Aorta (tissue), 5 donors: ENCODE measurements at regions not wholly inside any gene's neighbourhood (a gene's known extent, or its start where the extent isn't known, plus 50 kb on each side); places are given as distances from the start of the nearest gene placed in this dataset.

Experiments used
- ATAC-seq: fragments of 200-7000 bp; cut with Tn5 transposase; one replicate; pipeline ENCODE4 v1.9.1; 2022; ENCODE audit warnings: moderate library complexity; ENCODE audit not compliant: low FRiP score
- DNase-seq, 2 donors: peaks; one replicate each; pipeline ENCODE4 v3.0.0-alpha.2; 2020
- H3K27ac ChIP-seq, 2 donors: one replicate each; pipeline ENCODE4 v1.5.1; 2013; ENCODE audit warnings: low read length in 2 of 2, mild to moderate bottlenecking in 2 of 2, moderate library complexity in 2 of 2, control low read depth in 1 of 2, inconsistent platforms in 1 of 2, low read depth in 1 of 2
- H3K27me3 ChIP-seq, 2 donors: one replicate each; pipeline ENCODE4 v1.6.1; 2013; ENCODE audit warnings: control low read depth in 1 of 2, low read length in 1 of 2, mild to moderate bottlenecking in 1 of 2, moderate library complexity in 1 of 2; ENCODE audit not compliant: insufficient read depth in 2 of 2, control insufficient read depth in 1 of 2
- H3K36me3 ChIP-seq, 2 donors: one replicate each; pipeline ENCODE4 v1.6.1; 2013; ENCODE audit warnings: control low read depth in 1 of 2, low read length in 1 of 2, mild to moderate bottlenecking in 1 of 2; ENCODE audit not compliant: insufficient read depth in 2 of 2, control insufficient read depth in 1 of 2
- H3K4me1 ChIP-seq, 2 donors: one replicate each; pipeline ENCODE4 v1.6.1; 2013; ENCODE audit warnings: low read length in 2 of 2, control low read depth in 1 of 2, mild to moderate bottlenecking in 1 of 2, moderate library complexity in 1 of 2; ENCODE audit not compliant: insufficient read depth in 2 of 2, control insufficient read depth in 1 of 2
- H3K4me3 ChIP-seq, 2 donors: one replicate each; pipeline ENCODE4 v1.5.1; 2013; ENCODE audit warnings: low read length in 2 of 2, control low read depth in 1 of 2, mild to moderate bottlenecking in 1 of 2
- H3K9me3 ChIP-seq: one replicate; pipeline ENCODE4 v1.6.1; 2013; ENCODE audit warnings: mild to moderate bottlenecking, low read length; ENCODE audit not compliant: control insufficient read depth
- WGBS, 2 donors: extraction: QIAGEN DNeasy Blood & Tissue Kit; methylation state at CpG; one replicate each; pipeline ENCODE4 v1.1.7; 2013; 5-methylcytosine and 5-hydroxymethylcytosine counted together
- intact Hi-C, 2 donors: fragments of 100-400 bp; cut with DNase I; formaldehyde crosslinking; loops; one replicate each; pipeline versions ENCODE4 v1.14.2 to v1.15.0; 2022
- donor health status: healthy with polysubstance abuse.
- donor health status: Bipolar disorder and iron deficiency.
- donor health status: DM: no; HTN: no; CAD: no.
- donor health status: DM: no; HTN: no; CAD: no.
- donor health status: DM: yes; HTN: yes; CAD: no.

GRCh38 chr12:127025545-127025944 lies 1241.4 kb upstream of the TMEM132C start:
- WGBS, 2 donors, result 65 to 69% methylated on average over 1 of the region's 1 CpG
- Histone ChIP-seq H3K27me3 (no peaks in the 10 kb centered on the region), H3K36me3 (no peaks in the 10 kb centered on the region), H3K4me1 (no peaks in the 10 kb centered on the region), H3K4me3 (no peak overlapping the region), H3K27ac (no peak overlapping the region), H3K9me3 (peaks cover 2% of the 10 kb centered on the region)
- intact Hi-C loops, result no loop called here
- DNase-seq, result no peak
- ATAC-seq, result no peak

GRCh38 chr12:127035011-127035879 lies 1231.7 kb upstream of the TMEM132C start:
- no peaks in the 10 kb centered on the region for H3K27me3 ChIP-seq
- 89 to 92% methylated on average over 11 of the region's 11 CpGs for WGBS, 2 donors
- intact Hi-C loops, result no loop called here
- no peaks in the 10 kb centered on the region for H3K36me3 ChIP-seq
- peaks cover 3% of the 10 kb centered on the region for H3K9me3 ChIP-seq
- H3K27ac ChIP-seq, result no peak overlapping the region
- H3K4me1 ChIP-seq, result no peaks in the 10 kb centered on the region
- no peak for DNase-seq
- no peak for ATAC-seq
- no peak overlapping the region for H3K4me3 ChIP-seq

GRCh38 chr12:127038152-127038551 lies 1228.8 kb upstream of the TMEM132C start:
- intact Hi-C loops, result no loop called here

GRCh38 chr12:127038761-127039160 lies 1228.2 kb upstream of the TMEM132C start:
- intact Hi-C loops, result no loop called here
- ATAC-seq (no peak), DNase-seq (no peak)
- H3K36me3 ChIP-seq, result no peaks in the 10 kb centered on the region
- no peaks in the 10 kb centered on the region for H3K4me1 ChIP-seq
- peaks cover 3% of the 10 kb centered on the region for H3K9me3 ChIP-seq
- no peak overlapping the region for H3K4me3 ChIP-seq
- H3K27ac ChIP-seq, result no peak overlapping the region
- H3K27me3 ChIP-seq, result no peaks in the 10 kb centered on the region
- WGBS, 2 donors, result 75 to 76% methylated on average over 10 of the region's 10 CpGs

More at GRCh38 chr12:127038152-127038551, 1228.8 kb upstream of the TMEM132C start:
- H3K36me3 ChIP-seq, result no peaks in the 10 kb centered on the region
- no peak for ATAC-seq
- H3K4me1 ChIP-seq, result no peaks in the 10 kb centered on the region
- H3K4me3 ChIP-seq, result no peak overlapping the region
- 86 to 88% methylated on average over 1 of the region's 1 CpG for WGBS, 2 donors
- no peak overlapping the region for H3K27ac ChIP-seq
- peaks cover 3% of the 10 kb centered on the region for H3K9me3 ChIP-seq
- DNase-seq, result no peak
- H3K27me3 ChIP-seq, result no peaks in the 10 kb centered on the region

- DNase-seq, result no peak
- Histone ChIP-seq H3K27ac (no peak overlapping the region), H3K9me3 (no peaks in the 10 kb centered on the region), H3K4me3 (no peak overlapping the region), H3K27me3 (no peaks in the 10 kb centered on the region), H3K4me1 (no peaks in the 10 kb centered on the region), H3K36me3 (no peaks in the 10 kb centered on the region)
- ATAC-seq, result no peak
- intact Hi-C loops, result no loop called here
- 92 to 95% methylated on average over 3 of the region's 3 CpGs for WGBS, 2 donors
These were observed 1224.9 kb upstream of the TMEM132C start for GRCh38 chr12:127041985-127042625.

GRCh38 chr12:127043731-127044130 lies 1223.2 kb upstream of the TMEM132C start:
- no peak for DNase-seq

GRCh38 chr12:127044836-127045235 lies 1222.1 kb upstream of the TMEM132C start:
- intact Hi-C loops, result no loop called here
- peaks cover 0 to 1% of the 10 kb centered on the region in 2 donors for H3K4me1 ChIP-seq
- no peaks in the 10 kb centered on the region for H3K36me3 ChIP-seq
- WGBS, 2 donors, result 3% methylated on average over 1 of the region's 1 CpG
- no peaks in the 10 kb centered on the region for H3K27me3 ChIP-seq
- no peak overlapping the region for H3K27ac ChIP-seq
- no peak overlapping the region for H3K4me3 ChIP-seq
- no peaks in the 10 kb centered on the region for H3K9me3 ChIP-seq
- no peak for ATAC-seq
- no peak for DNase-seq

More at GRCh38 chr12:127043731-127044130, 1223.2 kb upstream of the TMEM132C start:
- Histone ChIP-seq H3K9me3 (no peaks in the 10 kb centered on the region), H3K27me3 (no peaks in the 10 kb centered on the region), H3K4me1 (peaks cover 0 to 1% of the 10 kb centered on the region in 2 donors), H3K36me3 (no peaks in the 10 kb centered on the region), H3K27ac (no peak overlapping the region), H3K4me3 (no peak overlapping the region)
- intact Hi-C loops, result no loop called here
- no peak for ATAC-seq
- WGBS, 2 donors, result 83 to 85% methylated on average over 3 of the region's 3 CpGs

- WGBS, 2 donors, result 89 to 93% methylated on average over 1 of the region's 1 CpG
- peaks cover 0 to 1% of the 10 kb centered on the region in 2 donors for H3K4me1 ChIP-seq
- ATAC-seq, result no peak
These were observed 1220.5 kb upstream of the TMEM132C start for GRCh38 chr12:127046467-127046866.

GRCh38 chr12:127048057-127048456 lies 1218.9 kb upstream of the TMEM132C start:
- WGBS, 2 donors, result 81 to 87% methylated on average over 1 of the region's 1 CpG
- Histone ChIP-seq H3K27me3 (no peaks in the 10 kb centered on the region), H3K36me3 (no peaks in the 10 kb centered on the region), H3K4me1 (peaks cover 0 to 1% of the 10 kb centered on the region in 2 donors), H3K4me3 (no peak overlapping the region), H3K27ac (no peak overlapping the region), H3K9me3 (peaks cover 2% of the 10 kb centered on the region)
- DNase-seq (no peak), ATAC-seq (no peak)
- intact Hi-C loops, result no loop called here

More at GRCh38 chr12:127046467-127046866, 1220.5 kb upstream of the TMEM132C start:
- H3K4me3 ChIP-seq, result no peak overlapping the region
- no peaks in the 10 kb centered on the region for H3K36me3 ChIP-seq
- intact Hi-C loops, result no loop called here
- no peaks in the 10 kb centered on the region for H3K27me3 ChIP-seq
- H3K27ac ChIP-seq, result no peak overlapping the region
- no peak for DNase-seq
- H3K9me3 ChIP-seq, result peaks cover 2% of the 10 kb centered on the region
